ENCODE measurements at regions not wholly inside any gene's neighbourhood (a gene's known extent, or its start where the extent isn't known, plus 50 kb on each side); places are given as distances from the start of the nearest gene placed in this dataset.

- TF ChIP-seq CTCF (optimal IDR thresholded peaks at IDR 0.05 in 1 of 3, IDR thresholded peaks at IDR 0.05 in 1 of 3, conservative IDR thresholded peaks at IDR 0.05 in 1 of 3; ENCODE audit: extremely low read depth in 1 of 3, insufficient read depth in 2 of 3, low read length in 3 of 3) (no peak), EZH2 (IDR thresholded peaks at IDR 0.05; ENCODE audit: low read length) (no peak)
Observed at GRCh38 chr1:13994386-13994785, 294.4 kb downstream of the PRDM2 start.
